Choroid plexus epithelial cell (primary cell): ENCODE measurements at regions not wholly inside any gene's neighbourhood (a gene's known extent, or its start where the extent isn't known, plus 50 kb on each side); places are given as distances from the start of the nearest gene placed in this dataset.

Experiments
- DNase-seq: peaks from one replicate; pipeline ENCODE4 v3.0.0-alpha.2; 2010; ENCODE audit warnings: low read depth
- H3K4me3 ChIP-seq: 2 replicates; pipeline ENCODE4 v1.5.1; 2011; ENCODE audit warnings: low read depth, mild to moderate bottlenecking, control low read depth, low read length, moderate library complexity
- CTCF ChIP-seq: conservative IDR thresholded peaks from 2 replicates; pipeline ENCODE4 v1.5.1; 2011; ENCODE audit warnings: low read depth, mild to moderate bottlenecking, control low read depth, inconsistent platforms, low read length, moderate library complexity

- H3K4me3 ChIP-seq = no peak overlapping the region
- no peak for DNase-seq
- no peak for TF ChIP-seq CTCF
These were observed 119.5 kb upstream of the CYRIA start for GRCh38 chr2:16785149-16785548.

GRCh38 chr2:16784652-16785051 lies 119.0 kb upstream of the CYRIA start:
- DNase-seq = peak; percentile 3
- no peak overlapping the region for H3K4me3 ChIP-seq
- no peak for TF ChIP-seq CTCF

GRCh38 chr2:16777123-16777870 lies 111.7 kb upstream of the CYRIA start:
- TF ChIP-seq CTCF = no peak
- H3K4me3 ChIP-seq = no peak overlapping the region
- no peak for DNase-seq

GRCh38 chr2:16775899-16776231 lies 110.2 kb upstream of the CYRIA start:
- no peak for TF ChIP-seq CTCF
- H3K4me3 ChIP-seq = no peak overlapping the region
- no peak for DNase-seq

- H3K4me3 ChIP-seq = no peak overlapping the region
- peak; percentile 49 for DNase-seq
- TF ChIP-seq CTCF = peak; percentile 51
These were observed 109.6 kb upstream of the CYRIA start for GRCh38 chr2:16774980-16775898.

GRCh38 chr2:16774091-16774490 lies 108.5 kb upstream of the CYRIA start:
- DNase-seq = peak; percentile 48
- H3K4me3 ChIP-seq = no peak overlapping the region
- no peak for TF ChIP-seq CTCF
